ENCODE measurements at regions not wholly inside any gene's neighbourhood (a gene's known extent, or its start where the extent isn't known, plus 50 kb on each side); places are given as distances from the start of the nearest gene placed in this dataset.
A peak's percentile ranks its signal among the peaks of the same experiment; 100 is the strongest.

DNA sequence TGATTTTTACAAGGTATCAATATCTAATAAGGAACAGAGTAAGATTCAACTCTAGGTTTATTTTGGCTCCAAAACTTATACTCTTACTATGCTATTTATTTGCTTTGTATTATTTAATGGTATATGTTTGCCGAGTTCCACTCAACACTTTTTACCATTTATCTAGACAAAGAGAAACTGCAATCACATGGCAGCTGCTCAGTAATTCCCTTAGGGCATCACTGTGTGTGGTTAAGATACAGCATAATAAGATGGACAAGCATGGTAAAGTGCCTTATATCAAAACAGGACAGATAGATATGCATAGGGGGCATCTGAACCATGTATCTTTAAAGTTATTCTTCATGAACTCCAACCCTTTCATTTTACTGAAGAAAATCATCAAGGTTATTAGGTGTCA is 483.0 kb upstream of the ID4 start:
- peaks cover 3% of the 10 kb centered on the region for H3K36me3 Mint-ChIP-seq
- H3K4me1 Mint-ChIP-seq = peaks cover 6% of the 10 kb centered on the region
- no peak overlapping the region for H3K4me3 Mint-ChIP-seq
- no peak for DNase-seq (ENCODE audit: low spot score in 2 of 2, unreplicated experiment in 2 of 2)
- no peaks in the 10 kb centered on the region for H3K27me3 Mint-ChIP-seq (ENCODE audit: low read depth)
- H3K9me3 Mint-ChIP-seq = peaks cover 12% of the 10 kb centered on the region
- TF ChIP-seq, protein P1, sequence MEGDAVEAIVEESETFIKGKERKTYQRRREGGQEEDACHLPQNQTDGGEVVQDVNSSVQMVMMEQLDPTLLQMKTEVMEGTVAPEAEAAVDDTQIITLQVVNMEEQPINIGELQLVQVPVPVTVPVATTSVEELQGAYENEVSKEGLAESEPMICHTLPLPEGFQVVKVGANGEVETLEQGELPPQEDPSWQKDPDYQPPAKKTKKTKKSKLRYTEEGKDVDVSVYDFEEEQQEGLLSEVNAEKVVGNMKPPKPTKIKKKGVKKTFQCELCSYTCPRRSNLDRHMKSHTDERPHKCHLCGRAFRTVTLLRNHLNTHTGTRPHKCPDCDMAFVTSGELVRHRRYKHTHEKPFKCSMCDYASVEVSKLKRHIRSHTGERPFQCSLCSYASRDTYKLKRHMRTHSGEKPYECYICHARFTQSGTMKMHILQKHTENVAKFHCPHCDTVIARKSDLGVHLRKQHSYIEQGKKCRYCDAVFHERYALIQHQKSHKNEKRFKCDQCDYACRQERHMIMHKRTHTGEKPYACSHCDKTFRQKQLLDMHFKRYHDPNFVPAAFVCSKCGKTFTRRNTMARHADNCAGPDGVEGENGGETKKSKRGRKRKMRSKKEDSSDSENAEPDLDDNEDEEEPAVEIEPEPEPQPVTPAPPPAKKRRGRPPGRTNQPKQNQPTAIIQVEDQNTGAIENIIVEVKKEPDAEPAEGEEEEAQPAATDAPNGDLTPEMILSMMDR (IDR thresholded peaks at IDR 0.05; ENCODE audit: unreplicated experiment) = no peak
- no peak overlapping the region for H3K27ac Mint-ChIP-seq

DNA sequence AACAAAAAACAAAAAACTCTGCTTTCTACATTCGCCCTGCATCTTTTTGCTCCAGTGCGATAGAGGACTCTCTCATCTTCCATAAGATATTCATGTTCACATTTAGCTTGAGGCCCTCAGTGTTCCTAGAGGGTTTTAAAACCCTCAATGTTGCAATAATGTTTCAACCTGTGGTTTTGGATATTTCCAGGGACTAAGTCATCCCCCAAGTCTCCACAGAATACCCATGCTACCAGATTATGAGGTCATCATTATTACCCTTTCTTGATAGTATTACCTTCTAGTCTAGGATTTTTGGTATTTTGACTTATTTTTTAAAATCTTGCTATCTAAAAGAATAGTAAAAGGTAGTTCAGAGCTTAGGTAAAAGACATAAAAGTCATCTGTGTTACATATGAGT is 480.5 kb upstream of the ID4 start:
- Mint-ChIP-seq H3K4me3 (no peak overlapping the region), H3K27me3 (ENCODE audit: low read depth) (no peaks in the 10 kb centered on the region), H3K4me1 (peaks cover 6% of the 10 kb centered on the region), H3K27ac (no peak overlapping the region), H3K36me3 (no peaks in the 10 kb centered on the region), H3K9me3 (no peaks in the 10 kb centered on the region)
- TF ChIP-seq, protein P1 (IDR thresholded peaks at IDR 0.05; ENCODE audit: unreplicated experiment) = no peak
- DNase-seq (ENCODE audit: low spot score in 2 of 2, unreplicated experiment in 2 of 2) = no peak

DNA sequence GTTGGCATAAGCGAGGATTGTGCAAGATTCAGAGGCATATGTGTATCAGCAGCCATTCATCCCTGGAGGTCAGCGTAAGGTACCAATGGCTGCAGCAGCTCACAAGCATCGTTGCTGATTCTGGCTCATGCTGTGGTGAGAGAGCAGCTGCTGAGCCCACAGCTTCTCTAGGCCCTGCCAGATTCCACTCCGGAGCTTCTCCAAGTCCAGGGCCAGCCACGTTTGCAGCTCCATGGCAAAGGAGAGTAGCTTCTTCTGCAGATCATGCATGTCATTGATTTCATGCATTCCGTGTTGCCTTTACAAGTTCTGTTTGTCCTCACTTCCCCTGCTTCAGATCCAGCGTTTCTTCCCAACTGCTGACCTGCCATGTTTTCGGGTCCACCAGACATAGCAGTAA is 474.8 kb upstream of the ID4 start:
- H3K27ac Mint-ChIP-seq = no peak overlapping the region
- peaks cover 4% of the 10 kb centered on the region for H3K4me1 Mint-ChIP-seq
- peaks cover 17% of the 10 kb centered on the region for H3K9me3 Mint-ChIP-seq
- no peak overlapping the region for H3K4me3 Mint-ChIP-seq
- no peaks in the 10 kb centered on the region for H3K36me3 Mint-ChIP-seq
- TF ChIP-seq, protein P1 (IDR thresholded peaks at IDR 0.05; ENCODE audit: unreplicated experiment) = no peak
- DNase-seq (ENCODE audit: low spot score in 2 of 2, unreplicated experiment in 2 of 2) = no peak
- no peaks in the 10 kb centered on the region for H3K27me3 Mint-ChIP-seq (ENCODE audit: low read depth)

DNA sequence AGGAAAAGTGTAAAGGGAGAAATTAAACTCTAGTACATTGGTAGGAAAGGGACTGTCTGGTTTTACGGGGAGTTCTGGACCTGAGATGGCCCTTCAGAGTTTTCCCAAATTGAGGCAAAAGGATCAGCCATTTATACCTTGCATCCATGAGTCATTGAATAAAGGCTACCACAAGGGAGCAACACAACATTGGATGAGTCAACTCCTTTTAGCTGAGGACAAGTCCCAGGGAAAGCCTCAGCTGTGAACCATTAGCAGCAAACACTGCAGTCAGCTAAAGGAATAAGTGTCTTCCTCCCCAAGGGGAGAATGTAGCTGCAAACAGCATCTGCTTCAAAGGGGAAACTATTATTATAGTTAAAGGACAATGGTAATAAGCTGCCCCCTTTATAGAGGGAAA is 468.7 kb upstream of the ID4 start:
- no peak overlapping the region for H3K27ac Mint-ChIP-seq

DNA sequence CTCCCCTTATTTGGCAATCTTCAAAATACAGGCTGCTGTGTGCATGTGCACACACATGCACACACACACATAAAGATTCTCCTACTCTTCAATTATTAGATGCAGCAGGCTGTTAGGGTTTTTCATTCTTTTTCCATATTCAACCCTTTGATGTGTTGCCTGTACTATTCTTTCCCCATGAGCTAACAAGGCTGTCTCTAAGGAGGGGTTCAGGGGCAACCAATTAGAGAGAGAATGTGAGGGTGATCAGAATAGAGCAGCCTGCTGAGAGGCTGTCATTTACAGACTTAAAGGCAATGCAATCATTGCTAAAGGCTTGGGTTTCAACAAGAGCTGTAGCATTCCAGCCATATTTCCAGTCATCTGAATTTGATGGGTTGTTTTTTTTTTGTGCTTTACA is 467.4 kb upstream of the ID4 start:
- DNase-seq (ENCODE audit: low spot score in 2 of 2, unreplicated experiment in 2 of 2) = no peak
- peak overlapping the region; percentile 84 for H3K27ac Mint-ChIP-seq
- H3K4me1 Mint-ChIP-seq = peaks cover 24% of the 10 kb centered on the region
- H3K9me3 Mint-ChIP-seq = peaks cover 7% of the 10 kb centered on the region
- no peaks in the 10 kb centered on the region for H3K36me3 Mint-ChIP-seq
- H3K27me3 Mint-ChIP-seq (ENCODE audit: low read depth) = no peaks in the 10 kb centered on the region
- TF ChIP-seq, protein P1 (IDR thresholded peaks at IDR 0.05; ENCODE audit: unreplicated experiment) = no peak
- H3K4me3 Mint-ChIP-seq = no peak overlapping the region

More for the DNA sequence above, 468.7 kb upstream of the ID4 start:
- H3K4me1 Mint-ChIP-seq = peaks cover 24% of the 10 kb centered on the region
- peaks cover 14% of the 10 kb centered on the region for H3K9me3 Mint-ChIP-seq
- TF ChIP-seq, protein P1 (IDR thresholded peaks at IDR 0.05; ENCODE audit: unreplicated experiment) = no peak
- H3K36me3 Mint-ChIP-seq = no peaks in the 10 kb centered on the region
- DNase-seq (ENCODE audit: low spot score in 2 of 2, unreplicated experiment in 2 of 2) = no peak
- no peaks in the 10 kb centered on the region for H3K27me3 Mint-ChIP-seq (ENCODE audit: low read depth)
- no peak overlapping the region for H3K4me3 Mint-ChIP-seq

DNA sequence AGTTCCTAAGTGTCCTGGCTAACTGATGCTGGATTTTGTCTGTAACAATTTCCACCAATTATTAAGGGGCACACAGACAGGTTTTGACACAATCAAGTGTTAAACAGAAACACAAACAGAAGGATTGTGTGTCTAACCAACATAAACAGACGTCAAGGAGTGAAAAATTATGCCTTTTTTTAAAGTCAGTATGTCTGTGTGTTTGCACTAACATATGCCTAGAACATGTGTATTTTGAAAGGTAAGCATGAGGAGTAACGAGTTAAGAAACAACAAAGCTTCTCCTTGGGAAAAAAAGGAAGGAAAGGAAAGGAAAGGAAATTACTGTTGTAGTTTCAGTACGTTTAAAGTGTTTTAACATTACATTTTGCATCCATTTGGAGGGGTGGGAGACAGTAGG is 466.3 kb upstream of the ID4 start:
- Mint-ChIP-seq H3K27me3 (ENCODE audit: low read depth) (peaks cover 2% of the 10 kb centered on the region), H3K27ac (peak overlapping the region; percentile 13), H3K36me3 (no peaks in the 10 kb centered on the region), H3K4me3 (no peak overlapping the region), H3K4me1 (peaks cover 24% of the 10 kb centered on the region), H3K9me3 (peaks cover 6% of the 10 kb centered on the region)
- DNase-seq (ENCODE audit: low spot score in 2 of 2, unreplicated experiment in 2 of 2) = no peak
- TF ChIP-seq, protein P1 (IDR thresholded peaks at IDR 0.05; ENCODE audit: unreplicated experiment) = no peak
